Endometrial microvascular endothelial cells (primary cell): ENCODE measurements at regions not wholly inside any gene's neighbourhood (a gene's known extent, or its start where the extent isn't known, plus 50 kb on each side); places are given as distances from the start of the nearest gene placed in this dataset.

ENCODE experiments used
- in situ Hi-C: cut with HindIII; loops from 2 replicates; pipeline ENCODE4 v1.10.0; 2017; ENCODE audit warnings: low sequenced_read_pairs, low pct_unique_long_range_greater_than_20kb; ENCODE audit errors: inconsistent ontology term

- in situ Hi-C loops: no loop called here
These were observed 102.0 kb downstream of the HTR5A start for GRCh38 chr7:155172141-155172540.

DNA sequence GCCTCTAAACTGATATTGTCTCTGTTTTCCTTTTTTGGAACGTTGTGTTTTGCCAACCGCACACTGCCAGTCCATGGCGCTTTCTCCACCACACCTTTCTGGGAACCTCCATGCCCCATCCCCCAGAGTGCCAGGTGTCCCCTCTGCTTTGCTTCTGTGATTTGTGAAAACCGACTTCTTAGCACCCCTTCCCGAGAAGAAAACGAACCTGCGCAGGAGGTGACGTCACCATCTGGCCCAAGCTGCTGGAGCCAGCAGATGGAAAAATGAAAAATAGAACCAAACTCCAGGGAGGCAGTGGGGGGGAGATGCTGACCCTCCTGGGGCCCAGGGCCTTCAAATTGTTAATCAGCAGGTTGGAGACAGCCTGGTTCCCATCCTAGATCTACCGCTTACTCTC, 103.8 kb downstream of the HTR5A start:
- in situ Hi-C loops: no loop called here

- in situ Hi-C loops: loop anchor here (25.0 kb wide), 1 partner anchor 184 kb away; no protein-coding TSS in a partner anchor
These were observed 108.0 kb downstream of the HTR5A start for GRCh38 chr7:155178096-155178495.

GRCh38 chr7:155181768-155182167, 111.6 kb downstream of the HTR5A start:
- in situ Hi-C loops: loop anchor here (25.0 kb wide), 1 partner anchor 181 kb away; no protein-coding TSS in a partner anchor

DNA sequence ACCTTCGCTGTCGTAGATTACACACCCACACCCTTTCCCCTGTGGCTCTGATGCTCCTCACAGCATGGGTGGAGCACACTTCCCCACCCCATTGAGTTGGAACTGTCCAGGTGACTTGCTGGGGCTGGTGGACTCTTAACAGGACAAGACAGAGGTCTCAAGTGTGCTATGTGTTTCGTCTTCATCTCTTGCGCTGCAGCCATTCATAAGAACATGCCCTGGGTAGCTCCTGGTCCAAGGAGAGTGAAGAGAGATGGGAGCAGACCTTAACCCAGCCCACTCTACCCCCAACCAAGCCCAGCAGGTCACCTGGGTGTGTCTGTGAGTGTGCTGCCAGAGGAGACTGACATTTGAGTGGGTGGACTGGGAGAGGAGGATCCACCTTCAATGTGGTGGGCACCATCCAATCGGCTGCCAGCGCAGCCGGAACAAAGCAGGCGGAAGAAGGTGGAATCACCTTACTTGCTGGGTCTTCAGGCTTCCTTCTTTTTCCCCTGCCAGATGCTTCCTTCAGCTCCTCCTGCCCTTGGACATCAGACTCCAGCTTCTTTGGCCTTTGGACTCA, 112.4 kb downstream of the HTR5A start:
- in situ Hi-C loops: loop anchor here (25.0 kb wide), 1 partner anchor 180 kb away; no protein-coding TSS in a partner anchor

GRCh38 chr7:155183655-155184054, 113.5 kb downstream of the HTR5A start:
- in situ Hi-C loops: loop anchor here (25.0 kb wide), 1 partner anchor 179 kb away; no protein-coding TSS in a partner anchor

- in situ Hi-C loops: loop anchor here (25.0 kb wide), 1 partner anchor 177 kb away; no protein-coding TSS in a partner anchor
These were observed 112.8 kb upstream of the INSIG1 start for GRCh38 chr7:155184923-155185322.

- in situ Hi-C loops: loop anchor here (25.0 kb wide), 1 partner anchor 175 kb away; no protein-coding TSS in a partner anchor
These were observed 110.5 kb upstream of the INSIG1 start for GRCh38 chr7:155187061-155187785.

GRCh38 chr7:155188357-155188756, 109.3 kb upstream of the INSIG1 start:
- in situ Hi-C loops: loop anchor here (25.0 kb wide), 1 partner anchor 174 kb away; no protein-coding TSS in a partner anchor

DNA sequence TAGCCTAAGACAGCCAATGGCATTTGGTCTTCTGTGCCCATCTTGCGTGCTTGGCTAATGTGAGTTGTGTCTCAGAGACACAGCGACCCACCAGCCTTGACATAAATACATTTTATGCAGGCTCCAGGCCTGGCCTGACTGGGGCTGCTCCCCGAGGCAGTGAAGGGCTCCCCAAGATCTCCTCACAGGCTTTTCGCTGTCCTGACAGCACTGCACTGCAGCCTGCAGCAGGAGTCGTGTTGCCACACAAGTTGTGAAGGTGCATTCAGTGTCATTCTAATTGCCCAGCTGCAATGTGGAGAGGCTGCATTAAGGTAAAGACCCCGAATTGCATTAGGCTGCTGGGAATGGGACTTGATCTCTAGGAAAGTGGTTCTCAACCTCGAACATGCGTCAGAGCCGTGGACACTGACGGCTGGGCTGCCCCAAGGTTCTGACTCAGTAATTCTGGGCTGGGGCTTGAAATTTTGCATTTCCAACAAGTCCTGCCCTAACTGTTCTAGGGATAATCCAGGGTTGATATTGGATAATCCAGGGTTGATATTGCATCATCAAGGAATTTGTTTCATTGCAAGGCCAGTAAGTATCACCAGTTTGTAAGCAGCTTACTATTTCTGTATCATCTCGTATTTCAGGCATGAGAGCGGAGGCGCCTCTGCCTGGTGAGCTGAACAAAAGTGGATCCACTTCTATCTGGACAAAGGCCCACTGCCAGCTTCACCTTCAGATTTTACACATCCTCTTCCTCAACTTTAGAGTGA, 108.7 kb upstream of the INSIG1 start:
- in situ Hi-C loops: loop anchor here (25.0 kb wide), 1 partner anchor 173 kb away; no protein-coding TSS in a partner anchor

DNA sequence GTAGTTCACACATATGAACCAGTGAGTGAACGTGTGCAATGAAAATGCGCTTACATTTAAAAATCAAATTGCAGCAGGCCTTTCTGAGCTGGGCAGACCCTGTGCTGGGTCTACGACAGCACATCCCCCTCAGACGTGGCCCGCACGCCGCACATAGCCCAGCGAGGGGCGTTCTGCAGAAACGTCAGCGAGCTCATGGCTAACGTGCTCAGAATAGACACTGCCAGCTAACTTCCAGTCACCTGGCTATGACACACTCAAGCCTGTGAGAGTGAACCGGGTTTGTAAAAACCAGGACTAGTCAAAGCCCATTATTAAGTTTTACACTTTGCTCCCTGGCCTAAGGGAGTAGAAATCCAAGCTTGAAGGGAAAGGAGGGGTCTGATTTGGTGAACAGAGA, 108.1 kb upstream of the INSIG1 start:
- in situ Hi-C loops: loop anchor here (25.0 kb wide), 1 partner anchor 173 kb away; no protein-coding TSS in a partner anchor

GRCh38 chr7:155190688-155191087, 107.0 kb upstream of the INSIG1 start:
- in situ Hi-C loops: loop anchor here (10.0 to 25.0 kb wide), 2 partner anchors 114 to 172 kb away; no protein-coding TSS in a partner anchor

- in situ Hi-C loops: loop anchor here (10.0 to 25.0 kb wide), 2 partner anchors 114 to 171 kb away; no protein-coding TSS in a partner anchor
These were observed 106.5 kb upstream of the INSIG1 start for GRCh38 chr7:155191137-155191536.

GRCh38 chr7:155191901-155192478, 105.7 kb upstream of the INSIG1 start:
- in situ Hi-C loops: loop anchor here (10.0 to 25.0 kb wide), 2 partner anchors 113 to 170 kb away; no protein-coding TSS in a partner anchor

DNA sequence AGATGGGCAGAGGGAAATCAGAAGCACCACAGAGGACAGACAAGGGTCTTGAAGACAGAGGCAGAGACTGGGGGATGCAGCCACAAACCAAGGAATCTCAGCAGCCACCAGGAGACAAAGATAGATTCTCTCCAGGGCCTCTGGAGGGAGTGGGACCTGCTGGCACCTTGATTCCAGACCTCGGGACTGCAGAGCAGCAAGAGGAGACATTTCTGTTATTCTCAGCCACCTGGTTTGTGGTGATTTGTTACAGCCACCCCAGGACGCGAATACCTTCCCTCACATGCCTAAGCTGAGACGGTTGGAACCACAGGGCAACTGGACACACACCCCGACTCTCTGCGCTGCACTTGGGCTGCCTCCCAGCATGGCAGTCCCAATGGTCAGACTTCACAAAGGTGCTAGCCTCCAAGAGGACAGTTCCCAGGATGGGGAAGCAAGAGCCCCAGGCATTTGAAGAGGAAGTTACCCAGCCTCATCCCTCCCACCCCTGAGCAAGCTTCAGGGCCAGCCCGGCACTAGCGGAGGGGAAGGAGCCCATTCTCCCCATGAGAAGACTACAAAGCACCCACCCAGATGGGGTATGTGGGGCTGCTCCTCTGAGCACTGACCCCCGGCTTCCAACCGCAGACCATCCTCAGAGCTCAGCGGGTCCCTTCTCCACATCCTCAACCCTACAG, 104.6 kb upstream of the INSIG1 start:
- in situ Hi-C loops: loop anchor here (10.0 to 25.0 kb wide), 2 partner anchors 112 to 169 kb away; no protein-coding TSS in a partner anchor

- in situ Hi-C loops: loop anchor here (10.0 to 25.0 kb wide), 2 partner anchors 111 to 169 kb away; no protein-coding TSS in a partner anchor
These were observed 104.0 kb upstream of the INSIG1 start for GRCh38 chr7:155193716-155194115.

GRCh38 chr7:155194382-155195140, 103.1 kb upstream of the INSIG1 start:
- in situ Hi-C loops: loop anchor here (10.0 to 25.0 kb wide), 2 partner anchors 110 to 168 kb away; no protein-coding TSS in a partner anchor
